ENCODE measurements at regions not wholly inside any gene's neighbourhood (a gene's known extent, or its start where the extent isn't known, plus 50 kb on each side); places are given as distances from the start of the nearest gene placed in this dataset.

DNA sequence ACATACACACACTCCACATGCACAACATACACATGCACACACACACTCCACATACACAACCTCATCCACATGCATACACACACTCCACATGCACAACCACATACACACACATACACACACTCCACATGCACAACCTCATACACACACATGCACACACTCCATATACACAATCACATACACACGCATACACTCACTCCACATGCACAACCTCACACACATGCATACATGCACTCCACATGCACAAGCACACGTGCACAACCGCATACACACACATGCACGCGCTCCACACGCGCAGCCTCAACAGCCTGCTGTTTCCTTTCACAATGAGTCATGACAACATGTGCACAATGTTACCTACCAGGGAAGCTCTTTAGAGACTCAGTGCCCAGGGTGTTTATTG, 61.2 kb upstream of the TMEM132C start:
- DNase-seq = no peak

Data from muscle of back (tissue), 3 donors.